NCI-H2107 (cell line): ENCODE measurements at regions not wholly inside any gene's neighbourhood (a gene's known extent, or its start where the extent isn't known, plus 50 kb on each side); places are given as distances from the start of the nearest gene placed in this dataset.

Experiments
- DNase-seq: peaks from one replicate; lab custom pipeline; 2025; lab: John Stamatoyannopoulos, UW

- DNase-seq, result no peak
Observed at GRCh38 chr5:158644301-158644700, 455.4 kb downstream of the EBF1 start.

GRCh38 chr5:158643840-158644239 lies 455.9 kb downstream of the EBF1 start:
- DNase-seq, result no peak

- DNase-seq, result no peak
Observed at GRCh38 chr5:158642879-158643278, 456.8 kb downstream of the EBF1 start.

- DNase-seq, result no peak
Observed at GRCh38 chr5:158641016-158641415, 458.7 kb downstream of the EBF1 start.

- DNase-seq, result no peak
Observed at GRCh38 chr5:158640593-158640980, 459.1 kb downstream of the EBF1 start.

GRCh38 chr5:158639881-158640592 lies 459.7 kb downstream of the EBF1 start:
- DNase-seq, result no peak

DNA sequence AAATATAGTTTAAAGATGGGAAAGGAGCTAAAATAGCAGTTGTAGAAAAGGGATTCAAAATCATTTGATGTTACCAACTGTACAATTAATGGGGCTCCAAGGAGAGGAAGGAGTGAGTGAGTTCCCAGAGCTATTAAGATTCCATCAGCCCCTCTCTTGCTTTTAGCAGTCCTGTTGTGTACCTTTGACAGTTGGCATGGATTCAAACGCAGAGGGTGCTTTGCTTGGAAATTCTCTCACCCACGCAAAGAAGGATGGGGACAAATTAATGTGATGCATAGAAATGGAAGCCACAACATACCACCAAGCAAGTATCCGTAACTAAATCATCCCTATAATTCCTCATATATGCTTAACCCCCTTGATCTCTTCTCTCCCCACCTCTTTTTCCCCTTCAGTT lies 461.3 kb downstream of the EBF1 start:
- no peak for DNase-seq

DNA sequence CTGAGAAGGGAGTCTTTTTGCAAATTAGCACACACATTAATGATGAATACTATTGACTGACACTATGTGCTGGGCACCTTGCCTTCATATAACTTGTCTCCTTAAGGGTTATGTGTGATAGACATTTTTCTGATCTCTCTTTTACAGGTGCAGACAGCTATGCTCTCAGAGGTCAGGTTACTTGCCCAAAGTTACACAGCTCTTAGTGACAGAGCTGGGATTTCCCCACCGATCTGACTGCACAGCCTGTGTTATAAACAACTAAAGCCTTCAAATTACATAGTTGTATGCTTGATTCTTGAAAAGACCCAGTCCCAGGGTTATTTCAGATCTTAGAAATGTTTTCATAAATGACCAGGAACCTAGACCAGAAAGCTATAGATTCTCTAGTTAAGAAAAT lies 462.7 kb downstream of the EBF1 start:
- no peak for DNase-seq

DNA sequence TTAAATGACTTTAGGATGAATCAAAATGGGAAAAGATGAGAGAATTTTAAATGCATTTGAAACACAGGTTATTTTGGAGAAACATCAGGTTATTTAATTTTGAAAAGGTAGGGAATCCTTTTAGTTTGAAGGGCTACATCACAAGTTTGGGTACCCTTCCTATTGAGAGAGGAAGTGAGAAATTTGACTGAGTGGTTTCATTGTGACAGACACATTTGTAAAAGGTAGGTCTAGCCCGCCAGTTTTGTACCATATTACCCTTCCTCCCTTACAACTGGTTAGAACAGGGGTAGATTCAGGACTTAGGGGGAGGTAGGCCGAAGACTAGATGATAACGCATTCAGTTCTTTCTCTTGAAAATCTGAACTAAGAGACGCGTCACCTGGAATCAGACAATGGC lies 464.2 kb downstream of the EBF1 start:
- DNase-seq, result no peak

DNA sequence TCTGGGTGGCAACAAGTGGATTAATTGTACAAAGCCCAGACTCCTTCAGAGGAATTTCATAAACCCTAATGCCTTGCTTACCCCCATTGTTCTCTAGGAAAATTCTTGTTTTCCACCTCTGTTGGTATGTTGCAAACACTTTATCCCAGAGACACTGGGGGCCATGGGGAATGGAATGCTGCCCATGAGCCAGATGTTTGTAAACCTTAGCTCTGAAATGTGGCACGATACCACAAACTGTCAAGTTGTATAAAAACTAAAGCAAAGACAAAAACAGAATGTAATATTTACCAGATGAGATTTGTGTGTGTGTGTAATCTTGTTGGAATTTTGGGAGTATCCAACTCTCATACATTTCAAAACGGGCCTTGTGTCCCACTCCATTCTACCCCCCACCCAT lies 465.0 kb downstream of the EBF1 start:
- no peak for DNase-seq

- no peak for DNase-seq
Observed at GRCh38 chr5:158629591-158630312, 470.0 kb downstream of the EBF1 start.

GRCh38 chr5:158626718-158627117 lies 473.0 kb downstream of the EBF1 start:
- DNase-seq, result no peak

DNA sequence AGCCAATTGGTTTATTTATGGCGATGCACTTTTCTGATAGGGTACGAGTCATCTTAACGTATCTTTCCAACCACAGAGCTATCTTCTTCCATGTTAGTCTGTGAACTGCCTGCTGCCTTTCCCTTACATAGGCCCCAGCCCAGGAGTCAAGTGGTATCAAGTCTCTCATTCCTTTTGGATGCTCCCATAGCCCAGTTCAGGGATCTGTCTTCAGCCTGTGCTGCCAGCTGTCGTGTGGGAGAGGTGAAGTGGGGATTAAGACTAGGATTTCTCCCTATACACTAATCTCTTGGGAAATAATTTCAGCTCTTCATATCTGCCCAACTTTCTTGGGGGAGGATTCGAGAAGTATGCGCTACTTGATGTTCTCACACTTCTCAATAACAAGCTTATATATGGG lies 475.7 kb downstream of the EBF1 start:
- no peak for DNase-seq

- DNase-seq, result no peak
Observed at GRCh38 chr5:158621391-158621790, 478.3 kb downstream of the EBF1 start.

DNA sequence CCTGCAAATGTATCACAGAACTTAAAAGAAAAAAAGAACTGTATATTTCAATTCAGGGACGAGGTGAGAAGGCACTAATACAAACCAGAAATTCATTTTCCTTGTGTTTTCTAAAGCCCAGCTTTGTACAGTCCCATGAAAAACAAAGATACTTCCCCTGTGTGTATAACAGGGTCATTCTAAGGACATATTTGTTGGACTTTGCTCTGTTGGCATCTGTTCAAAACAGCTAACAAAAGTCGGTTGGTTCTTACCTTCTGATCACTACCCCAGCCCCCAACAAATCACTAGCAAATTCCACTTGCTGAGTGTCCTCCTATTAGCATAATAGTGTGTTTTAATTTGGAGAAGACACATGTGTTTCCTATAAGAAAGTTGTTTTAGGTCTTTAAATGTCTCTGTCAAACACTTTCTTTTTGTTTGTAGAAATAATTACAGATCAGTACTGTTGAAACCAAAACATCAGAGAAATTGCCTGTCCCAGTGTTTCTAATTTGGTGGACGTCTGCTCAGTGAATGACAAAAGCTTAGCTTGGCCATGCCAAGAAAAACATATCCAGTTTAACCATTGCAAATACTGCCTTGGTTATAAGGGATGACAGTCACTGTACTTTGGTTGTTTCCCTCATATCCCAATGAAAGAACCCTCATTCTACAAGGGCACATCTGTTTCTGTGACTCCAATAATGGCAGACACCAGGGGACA lies 480.5 kb downstream of the EBF1 start:
- DNase-seq, result no peak

- DNase-seq, result no peak
Observed at GRCh38 chr5:158618256-158618655, 481.5 kb downstream of the EBF1 start.

- DNase-seq, result no peak
Observed at GRCh38 chr5:158616707-158617106, 483.0 kb downstream of the EBF1 start.

DNA sequence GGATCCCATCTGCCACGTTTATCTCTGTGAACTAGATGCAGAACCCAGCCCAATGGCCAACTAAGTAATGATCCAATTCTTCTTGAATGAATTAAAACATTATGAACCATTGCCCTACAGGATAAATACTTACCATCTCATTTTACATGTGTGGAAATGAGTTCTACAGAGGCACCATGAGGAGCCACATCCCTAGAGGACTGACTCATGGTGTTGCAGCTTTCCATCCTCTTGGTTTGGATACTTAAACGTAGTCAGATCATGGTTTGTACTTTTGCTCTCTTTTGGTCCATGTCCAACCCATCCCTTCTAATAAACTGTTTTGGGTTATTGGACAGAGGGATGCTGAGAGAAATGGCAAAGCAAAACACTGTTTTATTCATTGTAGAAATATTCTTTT lies 484.8 kb downstream of the EBF1 start:
- no peak for DNase-seq

DNA sequence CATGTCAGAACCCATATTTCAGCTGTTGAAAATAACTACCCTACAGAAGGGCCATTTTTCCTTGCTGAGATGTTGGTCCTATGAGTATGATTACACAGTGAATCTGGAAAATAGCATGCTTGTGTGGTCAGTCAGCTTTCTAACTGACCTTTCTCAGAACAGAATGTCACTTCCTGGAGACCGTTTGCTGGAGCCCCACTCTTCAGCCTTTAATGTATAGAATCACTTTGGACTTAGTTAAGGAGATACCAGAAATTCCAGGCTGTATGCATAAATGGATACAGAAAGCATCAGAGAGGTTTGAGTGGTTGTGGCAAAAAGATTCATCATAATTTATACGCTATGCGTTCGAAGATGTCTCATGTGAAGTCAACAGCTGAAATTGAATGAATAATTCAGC lies 488.1 kb downstream of the EBF1 start:
- DNase-seq, result no peak

DNA sequence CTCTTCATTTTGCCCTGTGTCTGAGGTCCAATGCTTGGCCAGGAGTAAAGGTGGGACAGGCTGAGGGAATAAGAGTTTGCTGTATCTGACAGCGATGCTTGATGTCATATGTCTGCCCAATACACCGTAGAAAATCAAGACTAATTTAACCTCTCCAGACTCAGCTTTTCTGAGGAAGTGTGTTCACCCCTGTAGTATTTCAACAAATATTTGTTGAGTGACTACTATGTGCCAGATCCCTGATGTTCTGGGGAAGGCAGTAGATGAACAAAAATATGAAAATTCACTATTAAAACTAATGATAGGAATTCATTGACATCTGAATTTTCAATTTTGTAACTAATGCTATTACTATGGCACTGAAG lies 489.7 kb downstream of the EBF1 start:
- no peak for DNase-seq

- DNase-seq, result no peak
Observed at GRCh38 chr5:158609333-158610050, 490.2 kb downstream of the EBF1 start.

GRCh38 chr5:158607088-158607487 lies 492.6 kb downstream of the EBF1 start:
- DNase-seq, result no peak

DNA sequence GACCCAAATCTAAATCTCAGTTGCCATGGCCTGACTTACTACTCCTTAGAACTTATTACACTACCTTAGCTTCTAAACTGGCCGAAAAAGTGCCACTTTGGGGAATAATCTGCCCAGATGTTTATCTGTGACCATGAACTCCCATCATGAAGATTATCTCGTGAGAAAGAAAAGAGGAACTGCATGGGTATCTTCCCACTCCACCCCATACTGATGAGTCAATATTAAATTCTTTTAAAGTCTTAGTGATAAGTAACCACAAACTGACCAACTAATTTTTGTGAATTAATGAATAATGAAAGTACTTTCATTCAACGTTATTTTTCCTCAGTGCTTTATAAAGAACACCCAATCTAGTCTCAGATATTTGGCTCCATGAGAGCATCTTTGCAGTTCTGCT lies 493.5 kb downstream of the EBF1 start:
- DNase-seq, result no peak
